ENCODE measurements at regions not wholly inside any gene's neighbourhood (a gene's known extent, or its start where the extent isn't known, plus 50 kb on each side); places are given as distances from the start of the nearest gene placed in this dataset.

- peak; percentile 55 for FAIRE-seq
Measured at GRCh38 chr5:159854916-159855315, 61.4 kb upstream of the ADRA1B start.

DNA sequence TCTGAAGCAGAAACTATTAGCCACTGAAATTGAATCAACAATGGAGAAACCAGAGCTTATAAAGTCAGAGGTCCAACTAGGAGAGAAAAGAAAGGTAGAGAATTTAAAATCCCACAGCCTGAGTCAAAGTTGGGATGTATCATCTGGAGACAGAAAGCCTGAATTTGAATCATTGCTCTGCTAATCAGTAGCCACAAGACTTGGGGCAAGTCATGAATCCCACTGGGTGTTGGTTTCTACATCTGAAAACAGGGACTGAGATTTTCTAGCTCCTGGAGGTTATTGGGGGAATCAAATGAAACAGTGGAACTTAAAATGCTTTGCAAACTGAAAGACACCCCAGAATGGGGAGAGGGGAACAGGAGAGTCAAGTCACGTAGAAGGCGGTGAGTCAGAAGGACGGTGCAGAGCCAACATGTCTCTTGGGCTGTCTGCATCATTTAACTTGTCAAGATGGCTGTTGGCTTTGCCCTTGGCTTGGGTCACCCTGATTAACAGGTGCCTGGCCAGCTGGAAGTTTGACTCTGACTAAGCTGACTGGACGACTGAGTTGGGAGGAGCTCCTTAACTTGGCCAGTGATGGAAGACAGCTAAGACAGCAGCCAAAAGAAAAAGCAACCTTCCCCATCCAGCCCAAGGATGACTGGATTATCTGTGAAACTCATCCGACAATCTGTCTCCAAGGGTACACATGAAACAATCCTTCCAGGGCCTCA, 60.6 kb upstream of the ADRA1B start:
- Histone ChIP-seq H4K20me1 (ENCODE audit: insufficient read depth, low read length) (no peaks in the 10 kb centered on the region), H3K27me3 (ENCODE audit: insufficient read depth, low read length) (no peaks in the 10 kb centered on the region), H3K4me2 (ENCODE audit: low read length) (peak overlapping the region; percentile 27), H3K79me2 (ENCODE audit: insufficient read depth, low read length) (no peaks in the 10 kb centered on the region), H3K9me3 (ENCODE audit: insufficient read depth, low read depth, low read length) (no peaks in the 10 kb centered on the region), H3K4me1 (ENCODE audit: insufficient read depth, low read length) (peaks cover 20% of the 10 kb centered on the region), H3K9ac (ENCODE audit: low read length) (no peak overlapping the region), H3K27ac (ENCODE audit: low read depth, low read length) (no peak overlapping the region), H3K36me3 (ENCODE audit: insufficient read depth, low read length) (no peaks in the 10 kb centered on the region), H2AFZ (ENCODE audit: low read depth, low read length) (no peak overlapping the region), H3K4me3 (ENCODE audit: insufficient read depth, low read depth, low read length) (no peak overlapping the region)
- Mint-ChIP-seq H3K36me3 (ENCODE audit: low read depth, unreplicated experiment) (no peaks in the 10 kb centered on the region), H3K4me3 (ENCODE audit: unreplicated experiment) (no peak overlapping the region), H3K27me3 (ENCODE audit: low read depth, unreplicated experiment) (peaks cover 20% of the 10 kb centered on the region), H3K9me3 (ENCODE audit: unreplicated experiment) (peaks cover 4% of the 10 kb centered on the region), H3K4me1 (ENCODE audit: low read depth, unreplicated experiment) (peaks cover 12% of the 10 kb centered on the region), H3K27ac (ENCODE audit: unreplicated experiment) (no peak overlapping the region)
- TF ChIP-seq EZH2 (IDR thresholded peaks at IDR 0.05; ENCODE audit: insufficient read depth, low read length), result no peak
- TF ChIP-seq, protein P1, sequence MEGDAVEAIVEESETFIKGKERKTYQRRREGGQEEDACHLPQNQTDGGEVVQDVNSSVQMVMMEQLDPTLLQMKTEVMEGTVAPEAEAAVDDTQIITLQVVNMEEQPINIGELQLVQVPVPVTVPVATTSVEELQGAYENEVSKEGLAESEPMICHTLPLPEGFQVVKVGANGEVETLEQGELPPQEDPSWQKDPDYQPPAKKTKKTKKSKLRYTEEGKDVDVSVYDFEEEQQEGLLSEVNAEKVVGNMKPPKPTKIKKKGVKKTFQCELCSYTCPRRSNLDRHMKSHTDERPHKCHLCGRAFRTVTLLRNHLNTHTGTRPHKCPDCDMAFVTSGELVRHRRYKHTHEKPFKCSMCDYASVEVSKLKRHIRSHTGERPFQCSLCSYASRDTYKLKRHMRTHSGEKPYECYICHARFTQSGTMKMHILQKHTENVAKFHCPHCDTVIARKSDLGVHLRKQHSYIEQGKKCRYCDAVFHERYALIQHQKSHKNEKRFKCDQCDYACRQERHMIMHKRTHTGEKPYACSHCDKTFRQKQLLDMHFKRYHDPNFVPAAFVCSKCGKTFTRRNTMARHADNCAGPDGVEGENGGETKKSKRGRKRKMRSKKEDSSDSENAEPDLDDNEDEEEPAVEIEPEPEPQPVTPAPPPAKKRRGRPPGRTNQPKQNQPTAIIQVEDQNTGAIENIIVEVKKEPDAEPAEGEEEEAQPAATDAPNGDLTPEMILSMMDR (IDR thresholded peaks at IDR 0.05; ENCODE audit: insufficient read depth, low read depth, low read length), result no peak
- FAIRE-seq (no peak), DNase-seq (ENCODE audit: low read depth) (peak; percentile 75)

More at GRCh38 chr5:159854916-159855315, 61.4 kb upstream of the ADRA1B start:
- Histone ChIP-seq H3K4me3 (ENCODE audit: insufficient read depth, low read depth, low read length) (no peak overlapping the region), H3K27ac (ENCODE audit: low read depth, low read length) (no peak overlapping the region), H4K20me1 (ENCODE audit: insufficient read depth, low read length) (no peaks in the 10 kb centered on the region), H3K4me1 (ENCODE audit: insufficient read depth, low read length) (peaks cover 27% of the 10 kb centered on the region), H3K9ac (ENCODE audit: low read length) (no peak overlapping the region), H3K4me2 (ENCODE audit: low read length) (peak overlapping the region; percentile 27), H3K27me3 (ENCODE audit: insufficient read depth, low read length) (no peaks in the 10 kb centered on the region), H2AFZ (ENCODE audit: low read depth, low read length) (no peak overlapping the region), H3K79me2 (ENCODE audit: insufficient read depth, low read length) (no peaks in the 10 kb centered on the region), H3K9me3 (ENCODE audit: insufficient read depth, low read depth, low read length) (no peaks in the 10 kb centered on the region), H3K36me3 (ENCODE audit: insufficient read depth, low read length) (no peaks in the 10 kb centered on the region)
- DNase-seq (ENCODE audit: low read depth), result peak; percentile 58
- no peaks in the 10 kb centered on the region for H3K36me3 Mint-ChIP-seq (ENCODE audit: low read depth, unreplicated experiment)
- no peak for TF ChIP-seq EZH2 (IDR thresholded peaks at IDR 0.05; ENCODE audit: insufficient read depth, low read length)
- TF ChIP-seq, protein P1 (IDR thresholded peaks at IDR 0.05; ENCODE audit: insufficient read depth, low read depth, low read length), result no peak
- H3K4me3 Mint-ChIP-seq (ENCODE audit: unreplicated experiment), result no peak overlapping the region
- peak overlapping the region; percentile 78 for H3K27ac Mint-ChIP-seq (ENCODE audit: unreplicated experiment)
- H3K4me1 Mint-ChIP-seq (ENCODE audit: low read depth, unreplicated experiment), result peaks cover 19% of the 10 kb centered on the region
- peaks cover 4% of the 10 kb centered on the region for H3K9me3 Mint-ChIP-seq (ENCODE audit: unreplicated experiment)
- H3K27me3 Mint-ChIP-seq (ENCODE audit: low read depth, unreplicated experiment), result peaks cover 19% of the 10 kb centered on the region

GRCh38 chr5:159858871-159859270, 57.4 kb upstream of the ADRA1B start:
- Mint-ChIP-seq H3K36me3 (ENCODE audit: low read depth, unreplicated experiment) (no peaks in the 10 kb centered on the region), H3K9me3 (ENCODE audit: unreplicated experiment) (no peaks in the 10 kb centered on the region), H3K4me1 (ENCODE audit: low read depth, unreplicated experiment) (peaks cover 12% of the 10 kb centered on the region), H3K27ac (ENCODE audit: unreplicated experiment) (no peak overlapping the region), H3K27me3 (ENCODE audit: low read depth, unreplicated experiment) (peaks cover 26% of the 10 kb centered on the region), H3K4me3 (ENCODE audit: unreplicated experiment) (no peak overlapping the region)
- no peak overlapping the region for H3K4me2 ChIP-seq (ENCODE audit: low read length)
- FAIRE-seq (no peak), DNase-seq (ENCODE audit: low read depth) (no peak)
- no peaks in the 10 kb centered on the region for H3K79me2 ChIP-seq (ENCODE audit: insufficient read depth, low read length)
- no peak overlapping the region for H3K9ac ChIP-seq (ENCODE audit: low read length)
- no peaks in the 10 kb centered on the region for H3K36me3 ChIP-seq (ENCODE audit: insufficient read depth, low read length)
- TF ChIP-seq, protein P1 (IDR thresholded peaks at IDR 0.05; ENCODE audit: insufficient read depth, low read depth, low read length), result no peak
- no peak for TF ChIP-seq EZH2 (IDR thresholded peaks at IDR 0.05; ENCODE audit: insufficient read depth, low read length)
- peaks cover 15% of the 10 kb centered on the region for H3K4me1 ChIP-seq (ENCODE audit: insufficient read depth, low read length)
- H3K9me3 ChIP-seq (ENCODE audit: insufficient read depth, low read depth, low read length), result no peaks in the 10 kb centered on the region
- H3K27me3 ChIP-seq (ENCODE audit: insufficient read depth, low read length), result no peaks in the 10 kb centered on the region
- no peaks in the 10 kb centered on the region for H4K20me1 ChIP-seq (ENCODE audit: insufficient read depth, low read length)
- no peak overlapping the region for H3K27ac ChIP-seq (ENCODE audit: low read depth, low read length)
- no peak overlapping the region for H2AFZ ChIP-seq (ENCODE audit: low read depth, low read length)
- H3K4me3 ChIP-seq (ENCODE audit: insufficient read depth, low read depth, low read length), result no peak overlapping the region
